ENCODE measurements at regions not wholly inside any gene's neighbourhood (a gene's known extent, or its start where the extent isn't known, plus 50 kb on each side); places are given as distances from the start of the nearest gene placed in this dataset.
"Not testable (repeated sequence)": the region's sequence is repeated elsewhere in the genome, so short reads cannot be mapped to it uniquely, and the experiment has no call there.

DNA sequence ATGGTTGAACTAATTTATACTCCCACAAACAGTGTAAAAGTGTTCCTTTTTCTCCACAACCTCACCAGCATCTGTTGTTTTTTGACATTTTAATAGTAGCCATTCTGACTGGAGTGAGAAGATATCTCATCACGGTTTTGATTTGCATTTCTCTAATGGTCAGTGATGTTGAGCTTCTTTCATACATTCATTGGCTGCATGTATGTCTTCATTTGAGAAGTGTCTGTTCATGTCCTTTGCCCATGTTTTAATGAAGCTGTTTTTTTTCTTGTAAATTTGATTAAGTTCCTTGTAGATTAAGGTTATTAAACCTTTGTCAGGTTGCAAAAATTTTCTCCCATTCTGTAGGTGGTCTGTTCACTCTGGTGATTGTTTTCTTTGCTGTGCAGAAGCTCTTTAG is 281.1 kb downstream of the PTH2R start:
- not testable (repeated sequence) for DNase-seq

DNA sequence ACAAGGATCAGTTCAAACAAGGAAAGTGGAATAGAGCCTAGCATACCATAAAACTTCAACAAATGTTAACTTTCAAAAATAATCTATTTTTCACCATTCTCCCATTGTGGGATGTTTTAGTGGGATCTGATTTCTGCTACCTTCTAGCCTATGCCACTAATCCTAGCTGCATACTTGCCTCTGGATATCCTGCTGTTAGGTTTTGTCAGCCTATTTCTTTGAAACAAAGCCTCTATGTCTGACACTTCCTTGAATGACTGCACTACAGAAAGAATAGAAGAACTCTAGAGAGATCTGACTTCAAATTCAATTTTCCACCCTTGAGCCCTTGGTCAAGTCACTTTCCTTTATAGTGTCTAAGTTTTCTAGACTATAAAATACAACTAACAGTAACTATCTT is 291.5 kb downstream of the PTH2R start:
- DNase-seq, result no peak

DNA sequence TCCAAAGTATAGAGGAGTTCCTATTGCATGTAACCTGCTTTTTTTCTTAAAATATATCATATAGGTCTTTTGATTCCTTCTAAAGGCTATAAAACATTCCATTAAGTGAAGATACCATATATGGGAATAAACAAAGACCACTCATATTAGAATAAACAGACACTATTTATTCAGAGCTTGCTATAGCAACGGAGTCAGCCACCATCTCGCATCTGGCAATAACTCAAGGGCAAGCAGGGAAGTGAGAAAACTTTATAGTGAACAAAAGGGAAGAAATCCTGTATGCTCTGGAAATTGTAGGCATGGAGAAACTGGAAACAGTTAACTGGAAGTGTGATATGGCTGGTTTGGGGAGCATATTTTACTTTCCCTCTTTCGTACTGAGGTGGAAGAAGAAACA is 301.9 kb downstream of the PTH2R start:
- DNase-seq, result no peak

DNA sequence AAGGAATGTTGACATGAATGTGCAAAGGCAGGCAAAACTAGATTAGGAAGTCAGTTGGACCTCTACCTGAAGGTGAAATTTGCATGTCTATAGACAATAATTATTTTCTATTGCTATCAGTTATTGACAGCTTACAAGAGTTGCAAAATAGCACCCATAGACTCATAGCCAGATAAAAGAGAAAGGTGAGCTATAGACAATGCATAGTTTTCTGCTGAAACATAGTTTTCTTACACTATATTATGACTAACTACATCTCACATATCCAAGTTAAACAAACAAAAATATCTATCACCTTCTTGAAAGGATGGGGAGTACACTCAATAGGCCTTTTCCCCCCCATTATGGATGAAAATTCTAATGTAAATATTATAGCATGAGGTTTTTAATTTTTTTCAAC is 305.0 kb downstream of the PTH2R start:
- no peak for DNase-seq

DNA sequence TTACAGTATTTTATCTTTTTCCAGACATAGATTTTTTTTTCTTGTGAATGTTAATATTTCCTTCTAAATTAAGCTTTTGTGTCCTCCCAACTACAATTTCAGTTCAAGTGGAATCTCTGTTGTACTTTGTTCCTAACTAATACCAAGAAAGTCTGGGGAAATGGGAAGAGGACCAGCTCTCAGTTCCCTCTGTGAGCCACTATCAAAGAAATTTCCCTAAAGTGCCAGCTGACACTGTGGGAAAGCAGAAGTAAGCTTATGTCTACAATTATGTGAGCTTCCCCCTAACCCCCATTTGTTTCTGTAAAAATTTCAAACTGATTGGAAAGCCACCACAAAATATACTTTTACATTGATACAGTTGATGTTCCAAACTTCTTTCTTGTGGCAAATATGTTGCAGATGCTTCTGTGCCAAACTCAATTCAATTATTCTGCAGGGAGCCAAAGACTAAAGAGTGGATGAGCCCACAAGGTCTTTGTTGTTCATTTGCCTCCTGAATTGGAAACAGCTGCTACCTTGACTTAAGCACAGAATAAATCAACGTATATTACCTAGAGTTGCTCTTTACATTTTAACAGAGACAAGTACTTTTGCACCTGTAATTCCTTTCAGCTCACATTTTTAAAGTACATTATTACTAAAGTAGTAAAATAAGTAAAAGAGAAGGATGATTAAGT is 306.6 kb downstream of the PTH2R start:
- DNase-seq, result no peak

DNA sequence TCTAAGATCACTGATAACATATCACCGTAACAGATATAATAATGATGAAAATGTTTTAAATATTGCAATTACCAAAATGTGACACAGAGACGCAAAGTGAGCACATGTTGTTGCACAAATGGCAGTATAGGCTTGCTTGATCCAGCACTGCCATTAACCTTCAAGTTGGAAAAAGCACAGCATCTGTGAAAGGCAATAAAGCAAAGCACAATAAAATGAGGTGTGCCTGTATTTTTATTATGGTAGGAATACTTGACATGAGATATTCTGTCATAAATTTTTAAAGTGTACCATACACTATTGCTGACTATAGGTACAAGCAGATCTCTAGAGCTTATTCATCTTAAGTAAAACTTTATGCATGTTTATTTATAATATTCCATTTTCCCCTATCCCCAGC is 312.2 kb downstream of the PTH2R start:
- no peak for DNase-seq

DNA sequence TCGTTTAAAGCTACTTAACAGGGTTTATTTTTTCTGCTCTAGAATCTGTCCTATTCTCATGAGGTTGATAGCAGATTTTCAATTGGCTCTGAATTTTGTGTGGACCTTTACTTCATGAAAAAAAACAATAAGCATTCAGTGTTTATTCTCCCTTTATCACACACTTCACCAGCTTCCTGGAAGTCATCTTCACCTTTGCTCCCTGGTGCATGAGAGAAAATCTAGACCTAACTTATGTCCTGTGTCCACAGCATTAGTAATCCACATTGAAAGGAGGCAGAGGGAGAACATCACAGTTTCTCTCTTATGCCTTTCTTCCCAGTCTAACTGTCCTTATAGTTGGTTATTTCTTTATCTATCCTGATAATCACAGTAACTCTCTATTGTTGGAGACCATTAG is 316.1 kb downstream of the PTH2R start:
- DNase-seq, result no peak

DNA sequence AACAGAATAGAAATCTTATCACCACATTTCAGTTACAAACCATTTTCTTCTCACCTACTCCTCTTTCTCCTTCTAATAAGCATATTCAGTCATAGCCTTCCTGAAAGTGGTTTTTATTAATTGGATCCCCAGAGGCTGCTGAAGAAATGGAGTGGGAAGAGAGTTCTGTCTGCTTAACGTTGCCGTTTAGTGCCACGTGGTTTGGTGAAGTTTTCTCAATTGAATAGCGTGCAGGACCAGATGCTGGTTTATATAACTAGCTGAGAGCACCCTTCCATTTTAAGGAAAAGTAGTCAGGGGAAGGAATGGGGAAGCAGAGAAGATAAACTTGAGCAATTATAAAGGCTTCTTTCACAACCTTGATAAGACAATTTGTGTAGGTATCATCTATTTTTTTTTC is 318.7 kb downstream of the PTH2R start:
- no peak for DNase-seq

DNA sequence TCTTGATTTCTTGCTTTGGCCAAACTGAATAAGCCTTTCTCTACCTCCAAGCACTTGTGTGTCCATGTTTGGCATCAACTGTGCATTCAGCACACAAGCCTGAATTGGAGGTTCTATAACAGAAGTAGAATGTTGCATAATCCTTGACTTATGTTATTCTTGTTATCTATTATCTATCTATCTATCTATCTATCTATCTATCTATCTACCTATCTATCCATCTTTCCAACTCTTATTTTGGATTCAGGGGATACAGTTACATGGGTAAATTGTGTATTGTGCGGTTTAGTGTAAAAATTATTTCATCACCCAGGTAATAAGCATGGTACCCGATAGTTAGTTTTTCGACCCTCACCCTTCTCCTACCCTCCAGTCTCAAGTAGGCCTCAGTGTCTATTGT is 319.6 kb downstream of the PTH2R start:
- DNase-seq, result no peak

DNA sequence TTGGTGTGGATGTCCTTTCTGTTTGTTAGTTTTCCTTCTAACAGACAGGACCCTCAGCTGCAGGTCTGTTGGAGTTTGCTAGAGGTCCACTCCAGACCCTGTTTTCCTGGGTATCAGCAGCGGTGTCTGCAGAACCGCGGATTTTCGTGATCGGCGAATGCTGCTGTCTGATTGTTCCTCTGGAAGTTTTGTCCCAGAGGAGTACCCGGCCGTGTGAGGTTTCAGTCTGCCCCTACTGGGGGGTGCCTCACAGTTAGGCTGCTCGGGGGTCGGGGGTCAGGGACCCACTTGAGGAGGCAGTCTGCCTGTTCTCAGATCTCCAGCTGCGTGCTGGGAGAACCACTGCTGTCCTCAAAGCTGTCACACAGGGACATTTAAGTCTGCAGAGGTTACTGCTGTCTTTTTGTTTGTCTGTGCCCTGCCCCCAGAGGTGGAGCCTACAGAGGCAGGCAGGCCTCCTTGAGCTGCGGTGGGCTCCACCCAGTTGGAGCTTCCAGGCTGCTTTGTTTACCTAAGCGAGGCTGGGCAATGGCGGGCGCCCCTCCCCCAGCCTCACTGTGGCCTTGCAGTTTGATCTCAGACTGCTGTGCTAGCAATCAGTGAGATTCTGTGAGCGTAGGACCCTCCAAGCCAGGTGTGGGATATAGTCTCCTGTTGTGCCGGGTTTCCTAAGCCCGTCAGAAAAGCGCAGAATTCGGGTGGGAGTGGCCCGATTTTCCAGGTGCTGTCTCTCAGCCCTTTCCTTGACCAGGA is 345.2 kb downstream of the PTH2R start:
- DNase-seq, result not testable (repeated sequence)

DNA sequence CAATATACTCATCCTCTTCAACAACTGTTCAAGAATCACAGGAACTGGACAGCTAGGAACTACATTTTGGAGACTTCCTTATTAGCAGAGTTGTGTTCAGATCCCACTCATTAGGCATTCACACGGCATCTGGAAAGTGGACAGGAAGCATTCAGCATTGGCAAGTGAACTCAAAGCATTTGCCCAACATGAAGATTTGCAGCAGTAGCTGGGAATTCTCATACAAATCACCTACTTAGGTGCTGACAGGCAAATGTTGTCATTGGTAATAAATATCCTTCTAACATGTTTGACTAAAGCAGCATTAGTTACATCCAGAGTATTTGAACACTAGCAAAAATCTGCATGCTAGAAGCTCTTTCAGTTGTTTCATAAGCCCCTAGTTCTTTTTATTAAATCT is 350.8 kb downstream of the PTH2R start:
- DNase-seq, result no peak

DNA sequence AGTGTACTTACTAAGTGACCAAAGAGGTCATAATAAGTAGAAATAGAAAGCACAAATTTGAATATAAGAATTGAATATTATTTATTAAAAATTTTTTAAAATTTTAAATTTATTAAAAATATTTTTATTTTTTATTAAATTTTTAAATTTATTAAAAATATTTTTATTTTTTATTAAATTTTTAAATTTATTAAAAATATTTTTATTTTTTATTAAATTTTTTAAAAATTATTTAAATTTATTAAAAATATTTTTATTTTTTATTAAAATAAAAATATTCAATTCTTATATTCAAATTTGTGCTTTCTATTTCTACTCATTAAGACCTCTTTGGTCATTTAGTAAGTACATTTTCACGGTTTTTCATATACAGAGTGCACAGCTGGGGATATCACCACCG is 366.5 kb downstream of the PTH2R start:
- DNase-seq, result not testable (repeated sequence)

DNA sequence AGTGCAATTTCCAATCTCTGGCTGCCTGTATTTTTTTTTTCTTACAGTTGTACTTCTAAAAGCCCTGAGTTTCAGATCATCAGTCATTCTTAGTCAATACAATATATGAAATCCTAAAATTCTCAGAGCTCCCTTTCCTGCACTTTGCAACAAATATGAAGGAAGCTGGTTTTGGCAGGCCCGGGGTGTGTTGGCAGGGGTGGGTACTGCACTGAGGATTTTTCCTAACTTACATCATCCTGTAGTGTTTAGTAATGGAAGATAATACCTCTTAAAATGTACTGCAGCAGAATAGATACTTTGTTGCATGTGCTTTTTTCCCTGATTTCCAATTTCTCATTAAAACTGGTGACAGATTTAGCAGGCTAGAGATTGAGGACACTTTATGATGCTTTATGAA is 374.6 kb downstream of the PTH2R start:
- DNase-seq, result no peak

DNA sequence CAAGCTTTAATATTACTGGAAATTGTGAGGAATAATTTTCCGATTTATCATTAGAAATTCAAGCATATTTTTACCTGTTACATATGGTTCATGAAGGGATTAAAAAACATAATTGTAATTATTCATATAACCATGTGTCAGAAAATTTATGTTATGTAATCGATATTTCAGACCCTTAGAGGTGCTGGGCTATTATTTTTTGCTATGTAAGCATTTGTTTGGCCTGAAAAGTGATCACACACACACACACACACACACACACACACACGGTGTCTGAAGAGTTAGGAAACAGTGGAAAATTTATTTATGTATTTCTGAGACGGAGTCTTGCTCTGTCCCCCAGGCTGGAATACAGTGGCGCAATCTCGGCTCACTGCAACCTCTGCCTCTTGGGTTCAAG is 375.5 kb downstream of the PTH2R start:
- no peak for DNase-seq

DNA sequence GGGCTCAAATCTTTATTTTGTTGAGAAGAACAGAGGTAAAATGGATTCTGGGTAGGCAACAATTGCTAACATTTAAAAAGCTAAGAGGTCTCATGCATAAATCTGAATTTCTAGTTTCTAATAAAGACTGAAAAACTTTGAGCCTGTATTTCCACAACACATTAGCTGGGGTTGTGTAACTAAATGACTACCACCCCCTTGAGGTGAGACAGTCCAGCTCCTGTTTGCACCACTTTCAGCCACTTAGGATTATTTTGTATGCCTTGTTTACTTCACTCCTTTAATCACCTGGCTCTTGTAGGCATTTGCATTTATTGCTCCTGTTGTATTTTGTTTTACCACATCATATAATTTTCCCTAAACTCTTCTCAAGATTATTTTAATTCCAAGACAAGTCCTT is 376.6 kb downstream of the PTH2R start:
- DNase-seq, result no peak

DNA sequence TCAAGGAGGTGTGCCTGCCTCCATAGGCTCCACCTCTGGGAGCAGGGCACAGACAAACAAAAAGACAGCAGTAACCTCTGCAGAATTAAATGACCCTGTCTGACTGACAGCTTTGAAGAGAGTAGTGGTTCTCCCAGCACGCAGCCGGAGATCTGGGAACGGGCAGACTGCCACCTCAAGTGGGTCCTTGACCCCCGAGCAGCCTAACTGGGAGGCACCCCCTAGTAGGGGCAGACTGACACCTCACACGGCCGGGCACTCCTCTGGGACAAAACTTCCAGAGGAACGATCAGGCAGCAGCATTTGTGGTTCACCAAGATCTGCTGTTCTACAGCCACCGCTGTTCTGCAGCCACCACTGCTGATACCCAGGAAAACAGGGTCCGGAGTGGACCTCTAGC is 378.2 kb downstream of the PTH2R start:
- DNase-seq, result not testable (repeated sequence)

DNA sequence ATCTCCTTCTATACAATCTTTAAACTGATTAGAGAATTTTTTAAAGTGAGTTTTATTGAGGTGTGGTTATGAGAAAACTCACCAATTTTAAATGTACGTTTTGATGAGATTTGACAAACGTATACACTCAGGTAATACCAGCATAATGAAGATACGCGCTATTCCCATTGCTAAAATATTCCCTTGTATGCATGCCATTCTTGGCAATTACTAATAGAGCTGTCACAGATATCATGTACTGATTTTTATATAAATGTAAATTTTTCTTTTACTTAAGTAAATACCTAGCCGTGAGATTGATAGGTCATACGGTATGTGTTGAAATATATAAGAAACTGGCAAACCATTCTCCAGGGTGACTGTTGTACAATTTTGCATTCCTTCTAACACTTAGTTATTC is 384.7 kb downstream of the PTH2R start:
- DNase-seq, result no peak

DNA sequence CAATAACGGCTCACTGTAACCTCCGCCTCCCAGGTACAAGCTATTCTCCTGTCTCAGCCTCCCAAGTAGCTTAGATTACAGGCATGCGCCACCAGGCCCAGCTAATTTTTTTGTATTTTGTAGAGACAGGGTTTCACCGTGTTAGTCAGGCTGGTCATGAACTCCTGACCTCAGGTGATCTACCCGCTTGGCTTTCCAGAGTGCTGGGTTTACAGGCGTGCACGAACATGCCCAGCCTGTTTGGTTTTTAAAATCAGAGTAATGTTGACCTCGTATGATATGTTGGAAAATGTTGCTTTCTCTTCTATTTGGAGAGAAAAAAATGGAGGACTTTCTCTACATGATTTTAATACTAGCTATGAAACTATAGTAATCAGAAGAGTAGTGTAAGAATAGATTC is 386.2 kb downstream of the PTH2R start:
- DNase-seq, result no peak

DNA sequence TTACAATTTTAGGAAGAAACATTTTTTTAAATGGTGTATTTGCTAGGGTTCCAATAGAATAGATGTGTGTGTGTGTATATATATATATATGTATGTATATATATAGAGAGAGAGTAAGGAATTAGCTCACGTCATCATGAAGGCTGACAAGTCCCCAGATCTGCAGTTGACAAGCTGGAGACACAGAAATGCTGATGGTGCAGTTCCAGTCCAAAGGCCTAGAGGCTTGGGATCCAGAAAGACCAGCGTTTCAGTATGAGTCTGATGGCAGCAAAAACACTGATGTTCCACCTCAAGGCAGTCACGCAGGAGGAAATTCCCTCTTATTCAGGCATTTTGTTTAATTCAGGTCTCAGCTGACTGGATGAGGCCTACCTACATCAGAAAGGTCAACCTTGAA is 386.8 kb downstream of the PTH2R start:
- no peak for DNase-seq

DNA sequence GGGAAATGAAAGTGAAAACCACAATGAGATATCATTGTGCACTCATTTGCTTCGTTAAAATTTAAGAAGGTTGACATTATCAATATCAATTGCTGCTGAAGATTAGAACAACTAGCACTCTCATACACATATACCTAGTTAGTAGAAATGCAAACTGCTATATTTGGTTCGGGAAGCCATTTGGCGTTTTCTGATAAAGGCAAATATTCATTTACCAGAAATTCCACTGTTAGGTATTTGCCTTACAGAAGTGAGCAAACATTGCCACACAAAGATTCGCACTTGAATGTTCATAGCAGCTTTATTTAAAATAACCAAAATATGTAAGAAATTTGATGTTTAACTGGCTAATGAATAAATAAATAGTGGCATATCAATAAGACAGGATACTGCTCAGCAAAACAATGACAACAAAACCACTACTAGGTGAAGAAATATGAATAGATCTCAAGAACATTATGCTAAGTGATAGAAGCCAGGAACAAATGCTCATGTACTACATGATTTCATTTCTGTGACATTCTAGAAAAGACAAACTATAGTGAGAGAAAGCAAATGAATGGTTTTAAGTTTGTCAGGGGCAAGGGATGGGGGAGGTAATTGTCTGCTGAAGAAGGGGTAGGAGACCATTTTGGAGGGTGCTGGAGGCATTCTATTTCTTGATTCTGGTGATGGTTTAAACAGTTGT is 387.8 kb downstream of the PTH2R start:
- no peak for DNase-seq

DNA sequence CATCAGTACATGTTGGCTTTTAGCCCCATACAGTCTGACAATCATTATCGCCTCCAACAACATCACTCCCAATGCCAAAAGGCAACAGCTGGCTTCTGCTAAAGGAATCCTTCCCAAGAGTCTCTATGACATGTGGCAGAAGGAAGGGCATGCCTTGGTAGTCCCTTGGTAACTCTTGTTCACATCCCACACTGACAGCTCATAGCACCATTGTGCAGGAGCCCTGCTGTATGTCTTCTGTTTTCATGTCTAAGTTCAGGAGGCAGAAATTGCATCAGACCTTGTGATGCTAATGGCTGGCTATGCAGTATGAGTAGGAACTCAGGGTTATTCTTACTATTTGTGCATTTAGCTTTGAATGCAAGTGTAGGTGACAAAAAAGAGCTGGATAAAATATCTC is 392.1 kb downstream of the PTH2R start:
- no peak for DNase-seq

DNA sequence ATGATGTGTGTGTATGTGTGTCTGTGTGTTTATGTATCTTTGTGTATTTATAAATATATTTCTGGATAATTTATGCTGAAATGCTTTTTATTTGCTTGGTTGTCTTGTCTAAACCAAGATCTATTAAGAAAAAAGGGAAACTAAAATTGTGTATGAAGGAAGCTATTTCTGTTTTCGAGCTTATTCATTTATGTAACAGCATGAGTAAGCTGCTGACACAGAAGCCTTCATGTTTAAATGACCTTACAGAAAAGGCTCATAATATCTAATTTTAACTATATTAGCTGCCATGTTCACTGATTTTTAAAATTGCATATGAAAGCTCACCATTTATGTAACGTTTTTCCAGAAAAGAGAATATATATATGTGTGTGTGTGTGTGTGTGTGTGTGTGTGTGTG is 392.8 kb downstream of the PTH2R start:
- DNase-seq, result no peak

DNA sequence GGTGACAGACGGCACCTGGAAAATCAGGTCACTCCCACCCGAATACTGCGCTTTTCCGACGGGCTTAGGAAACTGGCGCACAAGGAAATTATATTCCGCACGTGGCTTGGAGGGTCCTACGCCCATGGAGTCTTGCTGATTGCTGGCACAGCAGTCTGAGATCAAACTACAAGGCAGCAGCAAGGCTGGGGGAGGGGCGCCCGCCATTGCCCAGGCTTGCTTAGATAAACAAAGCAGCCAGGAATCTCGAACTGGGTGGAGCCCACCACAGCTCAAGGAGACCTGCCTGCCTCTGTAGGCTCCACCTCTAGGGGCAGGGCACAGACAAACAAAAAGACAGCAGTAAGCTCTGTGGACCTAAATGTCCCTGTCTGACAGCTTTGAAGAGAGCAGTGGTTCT is 394.3 kb downstream of the PTH2R start:
- not testable (repeated sequence) for DNase-seq

DNA sequence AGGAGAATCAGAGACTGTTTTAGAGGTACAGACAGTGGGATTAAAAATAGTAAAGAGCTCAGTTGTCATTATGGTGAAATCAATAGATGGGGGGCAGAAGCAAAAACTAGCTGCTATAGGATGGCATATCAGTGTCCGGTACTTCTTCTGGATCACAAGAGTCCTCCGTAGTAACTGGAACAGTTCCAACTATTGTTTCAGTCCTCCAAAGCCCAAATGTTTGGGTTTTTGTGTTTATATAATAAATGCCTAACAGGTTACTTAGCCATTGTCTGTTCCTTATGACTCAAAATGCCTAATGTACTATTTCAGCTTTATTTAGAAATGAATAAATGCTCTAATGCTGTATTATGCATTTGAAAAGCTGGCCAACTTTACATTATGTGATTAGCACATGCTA is 401.2 kb downstream of the PTH2R start:
- no peak for DNase-seq
